ENCODE measurements at regions not wholly inside any gene's neighbourhood (a gene's known extent, or its start where the extent isn't known, plus 50 kb on each side); places are given as distances from the start of the nearest gene placed in this dataset.

DNA sequence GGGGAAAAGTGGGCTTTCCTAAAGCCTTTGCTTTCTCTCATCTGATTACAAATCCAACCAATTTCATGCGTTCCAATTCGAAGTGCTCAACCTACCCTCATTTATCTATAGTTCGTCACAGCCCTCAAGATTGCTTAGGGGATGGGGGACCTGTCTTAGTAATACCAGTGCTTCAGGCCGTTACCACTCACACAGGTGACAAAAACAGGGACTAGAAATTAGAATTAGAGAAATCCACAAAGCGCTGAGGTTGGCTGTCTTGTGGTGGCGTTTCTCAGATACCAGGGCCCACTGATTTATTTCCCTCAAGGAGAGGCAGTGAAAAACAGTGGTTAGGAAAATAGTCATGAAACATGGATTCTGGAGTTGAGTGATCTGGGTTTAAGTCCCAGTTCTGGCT lies 121.6 kb upstream of the SPACA1 start:
- H3K4me3 Mint-ChIP-seq: peak overlapping the region; percentile 44 to 55
- DNase-seq (no peak), ATAC-seq (replicated peaks) (no peak)
- no peaks in the 10 kb centered on the region for H3K9me3 Mint-ChIP-seq
- H3K27ac Mint-ChIP-seq: peak overlapping the region in 1 of 2 donors; percentile 27
- H3K36me3 Mint-ChIP-seq (ENCODE audit: insufficient read depth): no peaks in the 10 kb centered on the region
- peaks cover 37 to 38% of the 10 kb centered on the region in 2 donors for H3K4me1 Mint-ChIP-seq (ENCODE audit: low read depth in 2 of 2)
- peaks cover 0 to 1% of the 10 kb centered on the region in 2 donors for H3K27me3 Mint-ChIP-seq

DNA sequence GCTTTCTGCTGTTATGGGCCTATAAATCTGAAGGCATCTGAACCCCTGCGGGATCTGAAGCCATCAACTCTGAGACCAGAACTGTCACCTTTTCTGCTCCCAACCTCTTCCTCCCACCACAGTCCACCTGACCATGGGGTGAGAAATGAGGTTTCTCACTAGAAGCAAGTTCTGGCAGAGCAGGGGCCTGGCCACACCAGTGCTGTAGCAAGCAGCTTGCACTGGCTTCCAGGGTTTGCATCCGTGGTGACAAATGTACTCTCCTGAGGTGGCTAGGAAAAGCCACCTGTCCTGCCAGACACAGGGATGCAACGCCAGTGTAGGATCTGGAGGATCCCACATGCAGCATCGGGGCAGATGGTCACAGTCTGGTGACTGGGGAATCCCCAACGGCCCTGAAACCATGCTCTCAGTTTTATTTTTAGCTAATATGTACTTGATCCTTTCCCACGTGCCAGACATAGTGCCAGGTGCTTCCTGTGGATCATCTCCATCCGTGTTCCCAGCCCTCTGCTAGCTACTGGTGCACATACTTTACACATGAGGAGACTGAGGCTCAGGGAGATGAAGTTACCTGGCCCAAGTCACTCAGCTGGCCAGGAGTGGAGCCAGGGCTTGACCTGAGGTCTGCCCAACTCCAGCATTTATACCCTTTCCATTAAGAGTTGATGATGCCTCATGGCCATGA lies 122.1 kb upstream of the SPACA1 start:
- peak overlapping the region in 1 of 2 donors; percentile 27 for H3K27ac Mint-ChIP-seq
- ATAC-seq (replicated peaks) (peak; percentile 85), DNase-seq (peak; percentile 39 to 43 (median 39))
- peak overlapping the region; percentile 44 to 55 for H3K4me3 Mint-ChIP-seq
- no peaks in the 10 kb centered on the region for H3K9me3 Mint-ChIP-seq
- peaks cover 38 to 39% of the 10 kb centered on the region in 2 donors for H3K4me1 Mint-ChIP-seq (ENCODE audit: low read depth in 2 of 2)
- peaks cover 0 to 7% of the 10 kb centered on the region in 2 donors for H3K27me3 Mint-ChIP-seq
- no peaks in the 10 kb centered on the region for H3K36me3 Mint-ChIP-seq (ENCODE audit: insufficient read depth)

- H3K27me3 Mint-ChIP-seq: peaks cover 10 to 18% of the 10 kb centered on the region in 2 donors
- H3K4me3 Mint-ChIP-seq: no peak overlapping the region
- ATAC-seq (replicated peaks): no peak
- H3K36me3 Mint-ChIP-seq (ENCODE audit: insufficient read depth): no peaks in the 10 kb centered on the region
- no peak for DNase-seq
- H3K9me3 Mint-ChIP-seq: no peaks in the 10 kb centered on the region
- peak overlapping the region in 1 of 2 donors; percentile 39 for H3K27ac Mint-ChIP-seq
- H3K4me1 Mint-ChIP-seq (ENCODE audit: low read depth in 2 of 2): peaks cover 32 to 33% of the 10 kb centered on the region in 2 donors
Observed at GRCh38 chr6:87923389-87924050, 124.1 kb upstream of the SPACA1 start.

GRCh38 chr6:87922947-87923330 lies 124.7 kb upstream of the SPACA1 start:
- Mint-ChIP-seq H3K9me3 (no peaks in the 10 kb centered on the region), H3K36me3 (ENCODE audit: insufficient read depth) (no peaks in the 10 kb centered on the region)

GRCh38 chr6:87922196-87922946 lies 125.3 kb upstream of the SPACA1 start:
- Mint-ChIP-seq H3K36me3 (ENCODE audit: insufficient read depth) (no peaks in the 10 kb centered on the region), H3K9me3 (no peaks in the 10 kb centered on the region), H3K4me1 (ENCODE audit: low read depth in 2 of 2) (peaks cover 32 to 33% of the 10 kb centered on the region in 2 donors), H3K27me3 (peaks cover 10 to 18% of the 10 kb centered on the region in 2 donors), H3K4me3 (no peak overlapping the region), H3K27ac (peak overlapping the region; percentile 17 to 39)
- no peak for DNase-seq
- ATAC-seq (replicated peaks): no peak

More at GRCh38 chr6:87922947-87923330, 124.7 kb upstream of the SPACA1 start:
- H3K4me3 Mint-ChIP-seq: no peak overlapping the region
- DNase-seq (no peak), ATAC-seq (replicated peaks) (peak; percentile 63)
- peaks cover 32 to 33% of the 10 kb centered on the region in 2 donors for H3K4me1 Mint-ChIP-seq (ENCODE audit: low read depth in 2 of 2)
- H3K27ac Mint-ChIP-seq: peak overlapping the region; percentile 17 to 39
- H3K27me3 Mint-ChIP-seq: peaks cover 10 to 18% of the 10 kb centered on the region in 2 donors

GRCh38 chr6:87921034-87921433 lies 126.6 kb upstream of the SPACA1 start:
- H3K4me3 Mint-ChIP-seq: no peak overlapping the region
- DNase-seq (no peak), ATAC-seq (replicated peaks) (no peak)
- H3K36me3 Mint-ChIP-seq (ENCODE audit: insufficient read depth): no peaks in the 10 kb centered on the region
- H3K27ac Mint-ChIP-seq: no peak overlapping the region
- H3K9me3 Mint-ChIP-seq: no peaks in the 10 kb centered on the region
- H3K4me1 Mint-ChIP-seq (ENCODE audit: low read depth in 2 of 2): peaks cover 31% of the 10 kb centered on the region in 2 donors
- peaks cover 10 to 18% of the 10 kb centered on the region in 2 donors for H3K27me3 Mint-ChIP-seq

GRCh38 chr6:87920245-87920644 lies 127.4 kb upstream of the SPACA1 start:
- no peak overlapping the region for H3K27ac Mint-ChIP-seq
- H3K36me3 Mint-ChIP-seq (ENCODE audit: insufficient read depth): no peaks in the 10 kb centered on the region
- peaks cover 10 to 18% of the 10 kb centered on the region in 2 donors for H3K27me3 Mint-ChIP-seq
- H3K4me3 Mint-ChIP-seq: no peak overlapping the region
- no peaks in the 10 kb centered on the region for H3K9me3 Mint-ChIP-seq
- ATAC-seq (replicated peaks) (no peak), DNase-seq (no peak)
- H3K4me1 Mint-ChIP-seq (ENCODE audit: low read depth in 2 of 2): peaks cover 23 to 24% of the 10 kb centered on the region in 2 donors

GRCh38 chr6:87919416-87919815 lies 128.2 kb upstream of the SPACA1 start:
- Mint-ChIP-seq H3K4me1 (ENCODE audit: low read depth in 2 of 2) (peaks cover 15 to 17% of the 10 kb centered on the region in 2 donors), H3K27ac (no peak overlapping the region), H3K27me3 (peaks cover 10 to 18% of the 10 kb centered on the region in 2 donors), H3K36me3 (ENCODE audit: insufficient read depth) (no peaks in the 10 kb centered on the region), H3K9me3 (no peaks in the 10 kb centered on the region), H3K4me3 (no peak overlapping the region)
- ATAC-seq (replicated peaks): no peak
- no peak for DNase-seq

- peaks cover 10 to 18% of the 10 kb centered on the region in 2 donors for H3K27me3 Mint-ChIP-seq
- H3K4me3 Mint-ChIP-seq: no peak overlapping the region
- no peak overlapping the region for H3K27ac Mint-ChIP-seq
- peaks cover 13 to 15% of the 10 kb centered on the region in 2 donors for H3K4me1 Mint-ChIP-seq (ENCODE audit: low read depth in 2 of 2)
- DNase-seq (no peak), ATAC-seq (replicated peaks) (no peak)
- H3K36me3 Mint-ChIP-seq (ENCODE audit: insufficient read depth): no peaks in the 10 kb centered on the region
- no peaks in the 10 kb centered on the region for H3K9me3 Mint-ChIP-seq
Observed at GRCh38 chr6:87919001-87919400, 128.6 kb upstream of the SPACA1 start.

DNA sequence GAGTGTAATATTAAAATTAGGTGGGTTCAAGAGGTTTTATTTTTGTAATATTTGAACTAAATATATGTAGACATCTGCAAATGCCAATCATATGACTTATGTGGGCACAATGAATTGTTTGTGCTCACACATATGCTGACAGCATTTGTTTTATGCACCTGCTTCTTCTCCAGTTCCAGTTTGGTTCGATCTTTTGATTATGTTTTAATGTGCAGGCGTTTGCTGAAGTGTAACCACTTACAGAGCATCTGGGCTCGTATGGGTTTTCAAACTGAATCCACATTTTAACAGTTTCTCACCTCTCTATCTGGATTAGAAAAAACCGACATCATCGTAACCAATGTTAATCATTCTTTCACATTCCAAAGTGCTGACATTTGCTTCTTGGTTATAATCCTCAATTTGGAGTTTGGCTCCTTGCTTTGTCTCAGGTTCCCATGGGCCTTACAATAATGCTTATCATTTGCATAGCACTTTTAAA lies 129.1 kb upstream of the SPACA1 start:
- Mint-ChIP-seq H3K36me3 (ENCODE audit: insufficient read depth) (no peaks in the 10 kb centered on the region), H3K4me3 (no peak overlapping the region), H3K4me1 (ENCODE audit: low read depth in 2 of 2) (peaks cover 13 to 15% of the 10 kb centered on the region in 2 donors), H3K27me3 (peaks cover 15 to 18% of the 10 kb centered on the region in 2 donors), H3K9me3 (no peaks in the 10 kb centered on the region), H3K27ac (no peak overlapping the region)
- ATAC-seq (replicated peaks) (no peak), DNase-seq (no peak)

GRCh38 chr6:87917886-87918285 lies 129.8 kb upstream of the SPACA1 start:
- Mint-ChIP-seq H3K9me3 (no peaks in the 10 kb centered on the region), H3K36me3 (ENCODE audit: insufficient read depth) (no peaks in the 10 kb centered on the region), H3K27ac (no peak overlapping the region), H3K4me1 (ENCODE audit: low read depth in 2 of 2) (peaks cover 10 to 13% of the 10 kb centered on the region in 2 donors), H3K27me3 (peaks cover 18 to 19% of the 10 kb centered on the region in 2 donors), H3K4me3 (no peak overlapping the region)
- no peak for ATAC-seq (replicated peaks)
- DNase-seq: no peak

DNA sequence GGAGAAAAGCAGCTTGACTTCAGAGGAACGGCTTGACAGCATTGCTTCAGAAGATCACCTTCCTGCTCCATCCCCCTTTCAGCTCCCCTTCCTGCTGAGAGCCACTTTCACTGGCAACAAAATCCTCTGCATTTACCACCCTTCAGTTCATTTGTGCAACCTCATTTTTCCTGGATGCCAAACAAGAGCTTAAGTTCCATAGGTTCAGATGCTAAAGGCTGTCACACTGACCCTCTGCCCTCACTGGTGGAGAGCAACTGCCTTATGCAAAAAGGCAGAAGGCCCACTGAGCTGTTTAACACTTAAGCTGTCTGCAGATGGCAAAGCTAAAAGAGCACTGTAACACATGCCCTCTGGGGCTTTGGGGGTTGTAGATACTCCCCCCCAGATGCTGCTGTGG lies 131.2 kb upstream of the SPACA1 start:
- H3K27me3 Mint-ChIP-seq: peaks cover 18 to 29% of the 10 kb centered on the region in 2 donors
- no peak overlapping the region for H3K4me3 Mint-ChIP-seq
- no peaks in the 10 kb centered on the region for H3K36me3 Mint-ChIP-seq (ENCODE audit: insufficient read depth)
- peaks cover 0 to 3% of the 10 kb centered on the region in 2 donors for H3K4me1 Mint-ChIP-seq (ENCODE audit: low read depth in 2 of 2)
- no peaks in the 10 kb centered on the region for H3K9me3 Mint-ChIP-seq
- no peak for DNase-seq
- no peak overlapping the region for H3K27ac Mint-ChIP-seq
- ATAC-seq (replicated peaks): no peak

DNA sequence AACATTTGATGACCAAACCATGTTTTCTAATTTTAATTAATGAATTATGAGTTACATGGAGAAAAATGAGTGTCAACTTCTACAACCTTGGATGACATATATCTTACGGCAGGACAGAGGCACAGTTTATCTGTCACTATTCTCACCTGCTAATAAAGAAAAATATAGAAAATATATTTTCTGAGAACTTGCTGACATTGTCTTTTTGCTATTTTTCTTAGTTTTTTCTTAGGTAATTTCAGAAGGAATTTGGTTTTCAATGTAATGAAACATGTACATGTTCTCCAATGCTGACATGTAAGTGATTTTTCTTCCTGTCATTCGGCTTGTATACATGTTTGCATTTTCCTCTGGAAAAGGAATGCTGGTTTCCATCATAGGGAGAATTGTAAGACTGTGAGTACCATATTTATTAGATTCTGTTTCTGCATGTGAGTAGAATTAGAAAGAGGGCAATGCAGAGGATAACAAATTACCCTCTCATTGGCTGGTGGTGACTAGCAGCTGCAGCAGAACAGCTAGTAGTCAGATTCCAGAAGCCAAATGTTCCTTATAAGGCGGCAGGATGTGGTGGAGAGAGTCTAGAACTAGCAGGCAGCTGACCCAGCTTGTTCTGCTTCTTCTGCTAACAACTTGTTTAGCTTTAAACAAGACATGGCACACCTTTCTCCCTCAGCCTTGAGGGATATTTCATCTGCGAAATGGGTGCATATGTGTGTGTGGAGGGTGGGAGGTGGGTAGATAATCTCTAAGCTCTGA lies 132.8 kb upstream of the SPACA1 start:
- Mint-ChIP-seq H3K27me3 (peaks cover 7 to 41% of the 10 kb centered on the region in 2 donors), H3K9me3 (no peaks in the 10 kb centered on the region), H3K4me1 (ENCODE audit: low read depth in 2 of 2) (peaks cover 0 to 1% of the 10 kb centered on the region in 2 donors), H3K4me3 (no peak overlapping the region), H3K36me3 (ENCODE audit: insufficient read depth) (no peaks in the 10 kb centered on the region), H3K27ac (no peak overlapping the region)
- ATAC-seq (replicated peaks) (peak; percentile 49), DNase-seq (no peak)

All from effector memory CD8-positive, alpha-beta T cell (primary cell).